Left renal cortex interstitium (tissue), 4 donors: ENCODE measurements at regions not wholly inside any gene's neighbourhood (a gene's known extent, or its start where the extent isn't known, plus 50 kb on each side); places are given as distances from the start of the nearest gene placed in this dataset.
"Not testable (repeated sequence)": the region's sequence is repeated elsewhere in the genome, so short reads cannot be mapped to it uniquely, and the experiment has no call there.

Experiments
- DNase-seq, 4 donors: peaks; one replicate each; pipeline ENCODE4 v3.0.0-alpha.2; 2013; ENCODE audit warnings: low read depth in 4 of 4, low spot score in 2 of 4, missing footprints in 1 of 4

- no peak for DNase-seq
Observed at GRCh38 chr12:30166006-30166795, 382.5 kb upstream of the TMTC1 start.

GRCh38 chr12:30164382-30165318 lies 380.9 kb upstream of the TMTC1 start:
- no peak for DNase-seq

- not testable (repeated sequence) for DNase-seq
Observed at GRCh38 chr12:30156833-30157232, 373.1 kb upstream of the TMTC1 start.

- no peak for DNase-seq
Observed at GRCh38 chr12:30155001-30155730, 371.4 kb upstream of the TMTC1 start.

GRCh38 chr12:30153981-30154380 lies 370.2 kb upstream of the TMTC1 start:
- DNase-seq: no peak

GRCh38 chr12:30152705-30153104 lies 369.0 kb upstream of the TMTC1 start:
- no peak for DNase-seq

GRCh38 chr12:30151831-30152230 lies 368.1 kb upstream of the TMTC1 start:
- no peak for DNase-seq

- DNase-seq: no peak
Observed at GRCh38 chr12:30146561-30146960, 362.8 kb upstream of the TMTC1 start.

- no peak for DNase-seq
Observed at GRCh38 chr12:30145684-30146032, 361.9 kb upstream of the TMTC1 start.

- DNase-seq: no peak
Observed at GRCh38 chr12:30144777-30145683, 361.3 kb upstream of the TMTC1 start.

- no peak for DNase-seq
Observed at GRCh38 chr12:30142301-30142700, 358.6 kb upstream of the TMTC1 start.

- DNase-seq: no peak
Observed at GRCh38 chr12:30138483-30138882, 354.7 kb upstream of the TMTC1 start.

- no peak for DNase-seq
Observed at GRCh38 chr12:30136696-30137095, 353.0 kb upstream of the TMTC1 start.

- no peak for DNase-seq
Observed at GRCh38 chr12:30135776-30136175, 352.0 kb upstream of the TMTC1 start.

- DNase-seq: no peak
Observed at GRCh38 chr12:30134229-30134628, 350.5 kb upstream of the TMTC1 start.

- DNase-seq: no peak
Observed at GRCh38 chr12:30126944-30127343, 343.2 kb upstream of the TMTC1 start.

GRCh38 chr12:30120522-30120921 lies 336.8 kb upstream of the TMTC1 start:
- DNase-seq: no peak

- no peak for DNase-seq
Observed at GRCh38 chr12:30117483-30117882, 333.7 kb upstream of the TMTC1 start.

GRCh38 chr12:30111719-30112118 lies 328.0 kb upstream of the TMTC1 start:
- no peak for DNase-seq

GRCh38 chr12:30110958-30111586 lies 327.3 kb upstream of the TMTC1 start:
- DNase-seq: no peak
